D721Med (cell line): ENCODE measurements at regions not wholly inside any gene's neighbourhood (a gene's known extent, or its start where the extent isn't known, plus 50 kb on each side); places are given as distances from the start of the nearest gene placed in this dataset.
"Not testable (repeated sequence)": the region's sequence is repeated elsewhere in the genome, so short reads cannot be mapped to it uniquely, and the experiment has no call there.

ENCODE experiments used
- DNase-seq: peaks from one replicate; pipeline ENCODE4 v3.0.0; 2011; ENCODE audit warnings: low spot score; ENCODE audit not compliant: insufficient read length
- FAIRE-seq: peaks from 2 replicates; lab custom pipeline; 2011; peaks lifted over from hg19 to GRCh38; lab: Jason Lieb, UNC
- TF ChIP-seq, protein P1 (sequence below): IDR thresholded peaks from 2 replicates; pipeline ENCODE4 v1.5.1; 2012; ENCODE audit warnings: mild to moderate bottlenecking, control low read depth; ENCODE audit not compliant: insufficient read depth; ENCODE audit errors: missing control alignments

DNA sequence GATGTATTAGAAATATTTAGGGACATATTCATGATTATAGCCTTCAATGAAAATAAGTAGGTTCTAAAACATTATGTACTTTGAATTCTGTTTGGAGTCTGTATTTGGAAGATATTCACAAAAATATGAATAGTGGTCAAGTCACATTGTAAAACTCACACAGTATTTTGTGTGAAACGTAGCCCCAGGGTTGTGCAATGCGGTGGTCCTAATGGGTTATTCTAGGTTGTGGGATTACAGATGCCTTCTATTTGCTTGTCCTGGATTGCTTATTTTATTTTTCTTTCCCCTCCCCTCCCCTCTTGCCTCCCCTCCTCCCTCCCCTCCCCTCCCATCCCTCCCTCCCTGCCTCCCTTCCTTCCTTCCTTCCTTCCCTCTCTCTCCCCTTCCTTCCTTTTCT lies 93.7 kb upstream of the THUMPD2 start:
- TF ChIP-seq, protein P1, sequence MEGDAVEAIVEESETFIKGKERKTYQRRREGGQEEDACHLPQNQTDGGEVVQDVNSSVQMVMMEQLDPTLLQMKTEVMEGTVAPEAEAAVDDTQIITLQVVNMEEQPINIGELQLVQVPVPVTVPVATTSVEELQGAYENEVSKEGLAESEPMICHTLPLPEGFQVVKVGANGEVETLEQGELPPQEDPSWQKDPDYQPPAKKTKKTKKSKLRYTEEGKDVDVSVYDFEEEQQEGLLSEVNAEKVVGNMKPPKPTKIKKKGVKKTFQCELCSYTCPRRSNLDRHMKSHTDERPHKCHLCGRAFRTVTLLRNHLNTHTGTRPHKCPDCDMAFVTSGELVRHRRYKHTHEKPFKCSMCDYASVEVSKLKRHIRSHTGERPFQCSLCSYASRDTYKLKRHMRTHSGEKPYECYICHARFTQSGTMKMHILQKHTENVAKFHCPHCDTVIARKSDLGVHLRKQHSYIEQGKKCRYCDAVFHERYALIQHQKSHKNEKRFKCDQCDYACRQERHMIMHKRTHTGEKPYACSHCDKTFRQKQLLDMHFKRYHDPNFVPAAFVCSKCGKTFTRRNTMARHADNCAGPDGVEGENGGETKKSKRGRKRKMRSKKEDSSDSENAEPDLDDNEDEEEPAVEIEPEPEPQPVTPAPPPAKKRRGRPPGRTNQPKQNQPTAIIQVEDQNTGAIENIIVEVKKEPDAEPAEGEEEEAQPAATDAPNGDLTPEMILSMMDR = no peak
- FAIRE-seq (no peak), DNase-seq (no peak)

DNA sequence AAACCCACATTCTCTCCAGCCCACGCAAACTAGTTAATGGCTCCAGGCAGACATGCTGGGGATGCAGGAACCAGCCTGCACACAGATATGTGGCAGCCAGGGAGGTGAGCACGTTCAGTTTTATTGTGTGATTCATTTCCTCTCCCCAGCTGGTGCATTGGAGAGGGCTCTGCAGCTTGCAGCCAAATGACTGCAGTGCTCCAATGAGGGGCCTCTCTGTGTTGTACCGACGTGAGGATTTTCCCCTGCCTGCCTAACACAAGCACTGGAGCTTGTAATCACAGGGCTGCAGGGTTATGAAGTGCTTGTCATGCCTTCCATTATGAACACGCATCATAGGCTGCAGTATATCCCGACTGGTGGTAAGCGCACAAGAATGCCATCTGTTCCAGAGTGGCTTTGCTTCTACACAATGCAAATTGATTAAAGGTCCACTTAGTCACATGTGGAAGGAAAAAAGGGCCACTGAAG lies 92.3 kb upstream of the THUMPD2 start:
- FAIRE-seq = no peak
- DNase-seq = no peak

DNA sequence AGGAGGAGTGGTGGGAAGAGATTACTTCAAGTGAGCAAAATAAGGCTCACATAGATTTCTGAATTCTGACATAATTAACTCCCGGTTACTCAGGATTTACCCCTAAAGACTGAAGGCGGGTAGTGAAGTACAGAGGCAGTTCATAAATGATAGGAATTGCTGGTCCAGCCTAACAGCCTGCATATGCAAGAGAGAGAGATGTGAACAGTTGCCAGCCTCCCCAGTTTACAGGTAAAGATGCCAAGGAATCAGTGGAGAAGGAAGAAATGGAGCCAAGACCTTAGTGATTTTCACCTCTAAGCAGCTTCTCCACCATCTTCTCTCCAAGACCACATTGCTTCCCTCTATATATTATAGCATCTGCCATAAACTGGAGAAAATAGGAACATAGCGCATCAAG lies 91.8 kb upstream of the THUMPD2 start:
- FAIRE-seq (no peak), DNase-seq (no peak)
- TF ChIP-seq, protein P1 = no peak

More for the DNA sequence above, 92.3 kb upstream of the THUMPD2 start:
- TF ChIP-seq, protein P1 = no peak

DNA sequence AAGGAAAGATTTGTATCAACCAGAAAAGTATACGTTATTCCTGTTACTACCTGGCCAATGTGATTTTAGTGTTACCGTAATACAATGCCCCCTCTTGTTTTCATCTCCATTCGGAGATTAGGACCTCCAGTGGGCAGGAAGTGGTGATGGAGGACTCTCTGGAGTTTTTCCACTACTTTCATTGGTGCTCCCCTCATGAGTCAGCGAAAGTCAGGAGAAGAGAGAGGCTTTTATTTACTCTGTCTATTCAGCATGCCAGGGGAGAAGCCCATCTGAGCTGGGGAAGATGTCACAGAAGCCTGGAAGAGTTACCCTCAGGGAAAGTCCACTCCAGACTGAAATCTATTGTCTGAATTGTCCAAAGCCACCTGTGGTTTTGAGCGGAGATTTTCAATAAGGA lies 88.2 kb upstream of the THUMPD2 start:
- DNase-seq (no peak), FAIRE-seq (no peak)
- TF ChIP-seq, protein P1 = no peak

DNA sequence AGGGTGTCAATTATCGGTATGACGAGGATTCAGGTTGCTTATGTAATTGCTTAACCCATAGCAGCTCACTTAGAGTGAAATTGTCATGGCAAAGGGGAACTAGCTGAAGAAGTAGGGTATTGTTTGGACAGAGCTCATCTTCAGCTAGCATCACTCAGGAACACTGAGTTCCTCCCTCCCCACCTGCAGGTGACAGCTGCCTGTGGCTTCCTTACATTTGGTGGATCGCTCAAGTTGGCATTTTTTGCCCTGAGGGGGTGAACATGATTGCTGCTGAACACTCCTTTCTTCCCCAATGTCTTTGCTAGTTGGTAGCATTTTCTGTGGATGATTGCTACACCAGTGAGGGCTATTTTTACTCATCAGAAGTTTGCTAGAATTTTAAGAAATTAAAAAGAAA lies 86.7 kb upstream of the THUMPD2 start:
- DNase-seq (no peak), FAIRE-seq (no peak)
- TF ChIP-seq, protein P1 = no peak

DNA sequence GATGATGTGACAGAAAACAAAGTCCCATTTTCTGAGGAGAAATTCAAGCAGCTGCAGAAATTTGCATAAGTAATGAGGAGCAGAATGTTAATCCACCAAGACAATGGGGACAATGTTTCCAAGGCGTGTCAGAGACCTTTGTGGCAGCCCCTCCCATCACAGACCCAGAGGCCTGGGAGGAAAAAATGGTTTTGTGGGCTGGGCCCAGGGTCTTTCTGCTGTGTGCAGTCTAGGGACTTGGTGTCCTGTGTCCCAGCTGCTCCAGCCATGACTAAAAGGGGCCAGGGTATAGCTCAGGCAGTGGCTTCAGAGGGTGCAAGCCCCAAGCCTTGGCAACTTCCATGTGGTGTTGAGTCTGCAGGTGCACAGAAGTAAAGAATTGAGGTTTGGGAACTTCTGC lies 84.6 kb upstream of the THUMPD2 start:
- FAIRE-seq, DNase-seq: not testable (repeated sequence)

DNA sequence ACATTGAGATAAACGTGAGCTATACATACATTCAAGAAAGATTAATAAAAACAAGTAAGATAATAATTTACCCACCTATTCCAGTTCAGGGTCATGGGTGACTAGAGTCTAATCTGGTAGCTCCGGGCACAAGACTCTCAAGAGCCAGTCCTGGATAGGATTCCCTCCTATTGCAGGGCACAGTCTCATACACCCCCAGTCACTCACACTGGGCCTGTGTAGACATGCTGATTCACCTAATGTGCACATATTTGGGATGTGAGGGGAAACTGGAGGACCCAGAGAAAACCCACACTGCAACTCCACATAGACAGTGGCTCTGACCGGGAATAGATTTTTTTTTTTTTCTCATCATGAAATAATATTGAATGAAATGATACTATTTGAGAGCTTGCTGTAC lies 81.5 kb upstream of the THUMPD2 start:
- no peak for DNase-seq
- no peak for FAIRE-seq
- TF ChIP-seq, protein P1 = no peak

DNA sequence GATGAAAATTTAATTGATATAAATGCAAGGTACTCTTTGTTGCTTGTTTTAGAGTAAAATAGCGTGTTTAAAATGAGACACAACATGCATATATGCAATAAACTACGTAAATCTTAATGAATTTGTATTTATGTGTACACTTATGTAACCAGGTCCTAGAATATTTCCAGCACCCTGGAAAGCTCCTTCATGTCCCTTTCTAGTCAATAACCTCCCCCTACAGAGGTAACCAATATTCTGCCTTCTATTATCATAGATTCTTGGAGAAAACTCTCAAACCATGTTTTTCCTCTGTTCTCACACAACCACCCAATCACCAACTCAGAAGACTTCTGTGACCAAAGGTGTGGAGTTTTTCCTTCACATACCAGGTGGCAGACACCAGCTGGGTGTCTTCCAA lies 79.6 kb upstream of the THUMPD2 start:
- FAIRE-seq = no peak
- TF ChIP-seq, protein P1 = no peak
- no peak for DNase-seq
